Activated CD4-positive, alpha-beta T cell treated with anti-CD3 and anti-CD28 coated beads for 48 hours (primary cell): ENCODE measurements at regions not wholly inside any gene's neighbourhood (a gene's known extent, or its start where the extent isn't known, plus 50 kb on each side); places are given as distances from the start of the nearest gene placed in this dataset.

Experiments
- DNase-seq: peaks from one replicate; pipeline ENCODE4 v3.0.0-alpha.2; 2020

DNA sequence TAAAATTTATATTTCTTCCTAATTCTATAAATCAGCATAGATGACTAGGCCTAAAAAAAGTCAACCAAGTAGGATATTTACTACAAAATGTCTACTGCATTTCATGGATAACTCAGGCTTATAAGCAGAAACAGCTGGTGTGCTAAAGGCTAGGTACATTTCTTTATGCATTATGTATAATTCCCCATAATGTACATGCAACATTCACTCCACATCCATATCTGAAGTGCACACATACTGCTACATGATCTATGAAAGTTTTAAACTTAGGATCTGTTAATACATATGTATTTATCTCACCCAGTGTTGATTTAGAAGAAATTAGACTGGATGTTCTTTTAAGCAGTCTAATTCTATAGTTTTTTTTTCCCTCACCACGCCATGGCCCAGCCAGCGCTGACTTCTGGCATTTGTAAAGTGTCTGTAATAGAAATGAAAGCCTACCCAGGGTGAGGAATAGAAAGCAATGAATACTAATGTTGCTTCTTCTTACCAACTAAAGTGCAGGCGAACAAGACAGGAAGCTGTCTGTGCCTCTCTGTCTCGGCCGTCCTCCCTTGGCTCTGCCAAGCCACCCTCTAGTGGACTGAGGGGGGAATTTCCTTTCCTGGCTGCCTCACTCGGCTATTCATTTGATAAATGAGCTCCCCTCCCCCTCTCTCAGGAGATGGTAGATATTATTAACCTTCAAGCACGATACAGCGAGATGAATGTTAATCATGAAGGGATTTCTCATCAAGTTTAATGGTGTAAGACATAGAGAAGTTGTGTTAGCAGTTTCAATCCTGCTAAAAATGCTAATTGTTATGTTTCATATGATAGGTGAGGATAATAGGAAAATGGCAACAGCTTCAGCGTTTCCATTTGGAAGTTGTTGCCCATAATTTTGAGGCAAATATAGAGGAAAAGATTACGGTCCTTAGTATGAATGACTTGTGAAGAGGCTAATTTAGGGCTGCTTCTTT lies 384.5 kb downstream of the MTX2 start:
- DNase-seq = peak; percentile 50

DNA sequence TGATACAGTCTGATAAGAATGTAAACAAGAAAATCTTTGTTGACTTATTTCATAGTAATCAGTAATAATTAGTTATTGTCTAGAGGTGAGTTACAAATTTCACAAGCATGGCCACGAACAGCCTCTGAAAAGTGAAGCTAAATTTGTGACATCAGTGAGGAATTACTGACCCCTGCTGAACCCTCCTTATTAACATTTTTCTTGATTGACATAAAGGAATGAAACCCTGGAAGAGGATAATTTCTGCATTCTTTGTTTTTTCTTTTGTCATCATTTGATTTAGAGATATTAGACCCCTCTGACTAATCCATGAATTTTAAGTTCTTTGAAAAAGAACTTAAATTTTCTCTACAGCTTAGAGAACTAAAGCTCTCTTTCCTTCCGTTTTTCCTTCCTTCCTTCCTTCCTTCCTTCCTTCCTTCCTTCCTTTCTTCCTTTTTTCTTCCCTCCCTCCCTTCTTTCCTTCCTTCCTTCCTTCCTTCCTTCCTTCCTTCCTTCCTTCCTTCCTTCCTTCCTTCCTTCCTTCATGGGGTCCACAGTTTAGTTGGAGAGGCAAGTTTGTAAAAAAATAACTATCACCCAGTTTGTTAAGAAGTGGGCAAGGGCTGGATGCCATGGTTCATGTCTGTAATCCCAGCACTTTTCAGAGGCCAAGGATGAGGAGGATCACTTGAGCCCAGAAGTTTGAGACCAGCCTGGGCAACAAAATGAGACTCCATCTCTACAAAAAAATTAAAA lies 387.0 kb downstream of the MTX2 start:
- no peak for DNase-seq

DNA sequence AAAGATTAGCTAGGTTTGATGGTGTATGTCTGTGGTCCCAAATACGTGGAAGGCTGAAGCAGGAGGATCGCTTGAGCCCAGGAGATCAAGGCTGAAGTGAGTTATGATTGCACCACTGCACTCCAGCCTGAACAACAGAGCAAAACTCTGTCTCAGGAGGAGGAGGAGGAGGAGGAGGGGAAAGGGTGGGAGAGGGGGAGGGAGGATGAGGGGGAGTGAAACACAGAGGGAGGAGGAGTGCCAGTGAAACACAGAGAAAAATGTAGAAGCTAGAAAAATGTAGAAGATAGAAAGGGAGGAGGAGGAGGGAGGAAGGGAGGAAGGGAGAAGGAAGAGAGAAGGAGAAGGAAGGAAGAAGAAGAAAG lies 387.5 kb downstream of the MTX2 start:
- DNase-seq = no peak

DNA sequence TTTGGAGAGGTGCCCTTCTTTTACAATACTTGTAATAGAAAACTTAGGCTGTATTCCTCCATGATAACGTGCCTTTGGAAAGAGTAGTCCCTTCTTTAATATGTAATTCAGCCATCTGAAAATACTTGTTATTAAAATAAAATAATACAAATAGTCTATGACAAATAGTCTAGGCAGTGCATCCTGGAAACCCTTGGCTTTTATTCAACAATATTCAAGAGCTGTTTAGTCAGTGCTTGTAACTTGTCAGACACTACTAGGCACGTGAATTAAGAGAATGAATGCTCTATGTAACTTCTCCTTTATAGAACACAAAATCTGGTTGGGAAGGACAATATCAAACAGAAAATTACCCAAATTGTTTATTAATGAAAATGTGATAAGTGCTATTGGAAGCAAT lies 388.2 kb downstream of the MTX2 start:
- no peak for DNase-seq

DNA sequence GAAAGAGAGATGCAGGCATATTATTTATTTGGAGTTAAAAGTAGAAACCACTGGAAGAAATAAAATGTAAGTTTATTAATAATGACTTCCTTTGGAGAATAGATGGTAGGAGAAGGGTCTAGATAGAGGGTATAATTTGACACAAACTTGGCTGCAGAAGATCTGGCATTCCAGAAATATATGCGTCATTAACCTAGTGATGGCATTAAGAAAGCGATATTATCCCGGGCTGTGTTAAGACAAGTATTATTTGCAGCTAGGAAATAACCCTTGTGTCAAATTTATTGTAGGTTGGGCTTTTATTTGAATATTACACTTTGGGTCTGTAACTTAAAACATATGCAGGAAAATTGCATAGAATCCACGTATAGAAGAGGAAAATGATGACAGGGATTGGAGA lies 389.5 kb downstream of the MTX2 start:
- no peak for DNase-seq

DNA sequence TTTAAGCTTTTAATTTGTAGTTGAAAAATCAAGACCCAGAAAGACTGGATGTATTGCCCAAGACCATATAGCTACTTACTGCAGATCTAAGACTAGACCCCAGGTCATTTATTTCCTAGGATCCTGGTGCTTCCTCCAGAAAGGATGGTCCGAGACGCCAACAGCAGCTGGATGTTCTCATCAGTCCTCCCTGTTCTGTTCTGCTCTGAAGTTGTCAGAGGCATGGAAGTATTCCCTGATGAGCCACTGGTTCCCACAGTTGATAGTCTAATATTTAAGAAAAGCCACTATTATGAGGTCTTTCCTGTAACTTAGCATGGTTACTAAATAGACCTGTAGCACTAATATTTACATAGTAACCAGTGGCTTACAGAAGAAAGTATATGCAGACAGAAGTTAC lies 393.5 kb downstream of the MTX2 start:
- no peak for DNase-seq

DNA sequence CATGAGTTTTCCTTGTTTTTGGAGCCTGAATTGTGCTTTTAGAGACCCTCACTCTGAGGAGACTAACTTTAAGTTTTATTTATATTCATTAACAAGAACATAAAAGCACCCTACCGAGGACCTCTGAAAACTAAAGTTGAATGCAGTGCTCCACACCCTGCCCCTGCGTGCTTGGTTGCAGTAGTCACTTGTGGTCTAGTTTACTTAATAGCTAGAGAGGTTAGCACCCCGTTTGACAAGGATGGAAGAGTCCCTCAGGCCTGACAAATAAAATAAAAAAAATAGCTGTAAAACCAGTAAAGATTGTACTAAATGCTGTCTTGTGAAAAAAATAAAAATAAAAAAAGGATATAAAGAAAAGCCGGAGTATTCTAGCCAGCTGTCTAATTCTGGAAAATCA lies 395.2 kb downstream of the MTX2 start:
- no peak for DNase-seq

DNA sequence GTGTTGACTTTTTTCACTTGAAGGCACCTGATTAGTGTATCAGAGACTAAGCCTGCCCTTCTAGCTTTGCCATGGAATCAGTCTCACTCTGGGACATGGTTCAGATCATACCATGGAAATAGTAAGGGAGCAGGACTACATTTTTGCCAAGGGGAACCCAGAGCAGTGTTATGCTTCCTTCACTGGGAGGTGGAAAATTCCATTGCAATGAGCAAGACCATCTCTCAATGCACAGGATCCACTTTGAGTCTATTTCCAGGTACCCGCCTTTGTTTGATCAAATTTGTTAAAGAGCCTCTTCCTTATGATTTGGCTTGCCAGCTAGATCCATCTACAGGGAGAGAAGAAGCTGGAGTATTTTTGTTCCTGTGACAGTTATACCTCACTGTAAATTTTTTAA lies 395.8 kb downstream of the MTX2 start:
- DNase-seq = no peak

DNA sequence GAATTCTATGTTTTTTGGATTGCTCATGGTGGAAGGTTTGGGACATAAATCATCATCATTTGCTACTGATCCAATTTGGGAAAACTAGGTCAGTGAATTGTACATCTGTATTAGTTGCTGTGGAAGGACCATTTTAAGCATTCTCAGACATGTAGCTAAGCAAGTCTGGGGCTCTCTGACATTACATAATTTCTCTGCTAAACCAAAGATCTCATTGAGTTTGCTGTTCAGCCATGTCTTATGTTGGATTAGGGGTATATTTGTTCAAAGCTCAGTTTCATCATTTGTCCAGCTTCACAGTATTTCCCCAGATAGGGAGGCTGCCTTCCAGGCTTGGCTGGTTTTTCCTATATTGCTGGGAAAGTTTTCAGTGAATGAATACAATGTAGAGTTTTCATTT lies 399.7 kb downstream of the MTX2 start:
- DNase-seq = no peak

DNA sequence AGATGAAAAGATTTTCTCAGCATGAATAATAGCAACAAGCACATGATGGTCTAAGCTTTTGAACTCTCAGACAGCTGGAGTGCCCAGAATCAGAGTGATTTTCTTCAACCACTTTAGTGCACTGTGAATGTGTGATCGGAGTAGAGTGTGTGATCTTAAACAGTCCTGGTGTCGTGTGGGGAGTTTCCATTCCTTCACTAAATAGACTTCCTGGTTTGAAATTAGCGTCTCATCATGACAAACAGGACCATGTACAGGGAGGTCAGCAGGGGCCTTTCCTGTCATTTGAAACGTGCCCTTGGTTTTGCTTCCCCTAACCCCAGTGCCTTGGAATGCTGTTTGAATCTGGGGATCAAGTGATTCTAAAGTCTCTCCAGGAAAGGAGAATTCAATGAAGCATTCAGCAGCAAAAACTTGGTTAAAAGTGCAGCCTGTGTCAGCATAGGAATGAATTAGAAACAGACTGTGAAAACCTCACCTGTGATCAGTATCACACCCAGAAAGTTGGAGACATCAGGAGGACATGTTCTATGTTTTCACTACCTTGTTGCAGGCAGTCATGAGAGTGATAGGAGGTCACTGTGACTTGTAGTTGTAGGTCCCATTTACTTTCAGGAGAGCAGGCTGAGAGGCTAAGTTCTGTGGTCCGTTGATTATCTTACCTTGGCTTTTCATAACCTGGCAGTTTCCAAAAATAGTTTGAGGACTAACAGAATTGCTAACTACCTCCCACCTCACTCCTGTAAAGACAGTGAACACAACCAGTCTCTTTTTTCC lies 400.3 kb downstream of the MTX2 start:
- DNase-seq = no peak

DNA sequence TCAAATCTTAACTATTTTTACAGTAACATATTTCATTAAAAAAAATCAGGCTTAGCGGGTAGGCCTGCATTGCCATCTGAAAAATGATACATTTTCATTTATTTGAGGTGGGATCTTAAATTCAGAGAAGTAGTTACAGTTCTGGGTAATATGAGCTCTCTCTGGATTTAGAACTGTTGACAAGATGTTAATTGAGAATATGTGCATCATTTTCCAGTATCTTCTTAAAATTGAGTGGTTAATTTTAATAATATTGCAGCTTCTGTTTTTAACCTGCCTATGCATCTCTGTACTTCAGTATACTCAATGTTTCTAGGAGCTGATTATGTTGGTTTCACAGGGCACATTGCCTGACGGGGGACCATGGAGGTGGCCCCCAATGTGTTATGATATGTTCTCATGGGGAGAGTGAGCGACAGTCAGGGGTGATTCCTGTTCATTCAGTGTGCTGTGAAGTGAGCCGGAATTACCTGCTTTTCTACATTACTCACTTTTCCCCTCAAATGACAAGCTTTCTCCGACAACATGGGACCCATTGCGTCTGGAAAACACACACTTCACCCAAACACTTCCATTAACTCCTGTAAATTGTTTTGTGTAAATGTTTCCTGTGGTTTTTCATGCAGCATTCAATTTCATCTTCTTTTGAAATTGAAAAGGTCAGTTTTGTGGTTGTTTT lies 406.2 kb downstream of the MTX2 start:
- no peak for DNase-seq

DNA sequence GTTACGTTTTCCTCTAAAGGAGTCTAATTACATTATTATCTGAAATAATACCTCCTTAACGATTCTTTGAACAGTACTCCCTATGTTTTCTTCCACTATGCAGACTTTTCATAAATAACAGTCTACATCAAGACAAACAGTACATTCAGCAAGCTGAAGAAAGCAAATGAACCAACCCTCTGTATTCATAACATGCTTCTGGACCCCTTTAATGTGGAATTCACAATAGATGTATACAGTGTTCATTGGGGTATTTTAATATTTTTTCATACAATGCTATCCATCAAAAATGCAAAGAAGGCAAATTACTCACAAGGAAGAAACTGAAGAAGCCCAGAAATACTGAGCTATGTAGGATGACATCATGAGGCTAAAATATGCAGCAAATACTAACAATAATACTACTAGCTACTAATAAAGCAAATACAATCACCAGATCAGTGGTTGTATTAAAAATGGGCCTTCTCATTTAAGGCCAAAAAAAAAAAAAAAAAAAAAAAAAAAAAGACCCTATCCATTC lies 408.6 kb downstream of the MTX2 start:
- DNase-seq = no peak

DNA sequence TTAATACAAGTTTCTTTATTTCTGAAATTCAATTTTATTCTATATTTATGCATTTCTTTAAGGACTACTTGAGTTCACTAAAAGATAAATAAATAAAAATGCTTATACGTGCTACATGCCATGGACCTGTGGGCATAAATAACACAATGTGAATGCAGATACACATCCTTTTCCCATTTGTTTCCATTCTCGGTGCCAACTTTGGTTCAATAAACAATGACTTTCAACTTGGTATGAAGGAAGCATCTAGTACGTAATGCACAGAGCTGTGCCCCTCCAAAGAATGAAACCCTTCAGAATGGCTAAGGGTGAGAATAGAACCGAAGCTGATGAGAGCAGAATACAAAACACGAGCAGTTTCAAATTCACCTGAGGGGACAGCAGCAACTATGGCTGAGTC lies 409.3 kb downstream of the MTX2 start:
- DNase-seq = no peak

DNA sequence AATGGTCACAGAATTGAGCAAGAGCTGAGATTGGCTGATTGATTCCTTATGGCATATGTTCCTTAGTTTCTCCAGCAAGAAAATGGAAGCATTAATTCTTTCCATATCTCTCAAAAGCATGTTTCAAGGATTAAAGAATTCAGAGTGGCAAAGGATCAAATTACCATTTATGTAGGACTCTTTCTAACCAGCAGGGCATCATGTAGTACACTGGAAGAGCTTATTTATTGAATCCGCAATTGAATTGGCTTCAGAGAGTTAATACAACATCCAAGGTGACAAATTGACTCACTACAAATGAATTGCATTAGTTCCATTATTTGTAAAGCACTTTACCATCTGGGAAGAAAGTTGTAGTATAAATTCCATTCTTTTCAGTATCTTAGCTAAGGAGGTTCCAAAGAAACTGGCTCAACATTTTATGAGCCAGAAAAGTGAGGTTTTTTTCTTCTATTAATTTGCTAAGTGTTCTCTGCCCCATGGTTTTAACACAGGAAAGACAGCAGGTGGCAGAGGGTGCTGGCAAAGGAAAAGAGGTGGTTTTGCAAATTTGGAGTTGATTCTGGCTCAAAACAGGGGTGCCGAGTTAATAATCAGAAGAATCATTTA lies 409.9 kb downstream of the MTX2 start:
- no peak for DNase-seq

DNA sequence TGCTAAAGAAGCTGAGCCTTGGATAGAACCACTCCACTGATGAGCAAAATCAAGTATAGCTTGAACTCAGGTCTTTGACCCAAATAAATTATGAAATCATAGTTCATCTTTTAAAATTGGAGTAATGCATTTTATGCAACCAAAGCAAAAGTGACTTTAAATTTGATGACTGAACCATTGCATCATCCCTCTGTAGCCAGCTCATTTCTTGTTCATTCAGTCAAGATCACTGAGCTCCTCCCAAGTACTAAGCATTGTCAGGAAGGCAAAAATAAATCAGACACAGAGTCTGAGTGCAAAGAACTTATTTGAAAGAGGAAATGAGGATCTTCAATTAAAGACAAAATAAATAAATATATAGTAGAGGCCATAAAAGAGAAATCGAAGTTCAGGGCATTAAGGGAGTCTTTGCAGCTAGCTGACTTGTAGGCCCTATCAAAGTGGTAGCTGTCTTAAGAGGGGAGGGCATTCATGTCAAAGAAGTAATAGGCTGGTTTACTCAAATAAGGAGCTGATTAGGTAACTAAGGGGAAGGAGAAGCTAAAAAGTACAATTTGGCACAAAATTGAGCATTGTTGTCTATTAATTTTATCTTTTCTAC lies 411.8 kb downstream of the MTX2 start:
- DNase-seq = no peak

DNA sequence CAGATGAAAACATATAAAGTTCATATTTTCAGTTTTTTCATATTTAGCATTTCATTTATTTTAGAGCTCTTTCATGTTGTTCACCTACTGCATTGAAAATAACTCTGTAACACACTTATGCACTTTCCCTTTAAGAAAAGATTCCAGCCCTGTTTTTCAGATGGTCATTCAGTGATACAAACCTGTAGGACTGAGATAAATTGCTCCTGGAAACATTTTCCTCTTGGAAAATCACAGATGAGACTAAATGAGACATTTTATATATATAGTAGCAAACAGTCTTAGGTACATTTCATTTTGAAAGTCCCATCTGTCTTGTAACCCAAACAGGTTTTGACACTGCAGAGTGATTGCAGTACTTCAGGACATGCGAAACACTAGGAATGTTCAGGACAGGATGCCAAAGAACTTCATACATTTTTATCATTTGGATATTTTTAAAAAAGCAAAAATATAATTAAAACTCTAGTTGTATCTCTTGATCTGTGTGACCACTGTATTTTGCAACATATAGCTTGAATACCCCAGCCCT lies 412.4 kb downstream of the MTX2 start:
- no peak for DNase-seq

DNA sequence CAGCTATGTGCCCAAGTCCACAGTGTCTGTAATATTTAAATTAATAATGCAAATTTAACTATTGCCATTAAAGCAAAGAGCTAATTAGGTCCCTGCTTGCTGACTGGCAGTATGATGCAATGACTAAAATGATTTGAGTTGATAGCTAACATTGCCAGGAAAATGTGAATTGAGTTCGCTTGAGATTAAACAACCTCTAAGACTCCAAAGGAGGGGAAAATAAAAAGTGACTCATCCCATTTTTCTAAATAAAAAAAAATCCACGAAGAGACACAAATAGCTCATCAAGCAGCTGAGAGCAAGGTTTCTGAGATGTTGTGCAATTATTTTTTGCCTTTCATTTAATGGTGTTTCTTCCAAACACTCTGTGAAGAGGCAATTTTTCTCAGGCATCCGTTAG lies 413.0 kb downstream of the MTX2 start:
- no peak for DNase-seq

DNA sequence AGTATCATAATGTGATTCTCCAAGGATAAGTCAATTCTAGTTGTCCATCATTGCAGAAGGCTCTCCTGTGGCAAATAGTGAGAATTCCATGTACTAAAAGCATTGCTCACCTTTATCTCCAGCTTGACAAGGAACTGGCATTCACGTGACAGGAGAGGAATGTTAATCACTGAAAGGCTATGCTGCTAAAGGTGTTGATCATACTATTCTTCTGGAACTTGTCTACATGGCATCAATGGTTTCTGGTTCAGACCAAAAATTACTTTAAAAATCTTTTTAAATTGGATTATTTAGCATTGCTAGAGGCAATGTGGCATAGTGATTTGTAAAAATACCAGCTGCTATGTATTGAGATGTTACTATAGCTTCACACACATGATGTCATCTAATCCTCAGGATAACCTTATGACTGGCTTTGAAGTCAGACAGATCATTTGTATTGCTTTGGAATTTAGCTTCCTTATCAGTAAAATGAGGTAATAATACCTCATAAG lies 414.4 kb downstream of the MTX2 start:
- no peak for DNase-seq

DNA sequence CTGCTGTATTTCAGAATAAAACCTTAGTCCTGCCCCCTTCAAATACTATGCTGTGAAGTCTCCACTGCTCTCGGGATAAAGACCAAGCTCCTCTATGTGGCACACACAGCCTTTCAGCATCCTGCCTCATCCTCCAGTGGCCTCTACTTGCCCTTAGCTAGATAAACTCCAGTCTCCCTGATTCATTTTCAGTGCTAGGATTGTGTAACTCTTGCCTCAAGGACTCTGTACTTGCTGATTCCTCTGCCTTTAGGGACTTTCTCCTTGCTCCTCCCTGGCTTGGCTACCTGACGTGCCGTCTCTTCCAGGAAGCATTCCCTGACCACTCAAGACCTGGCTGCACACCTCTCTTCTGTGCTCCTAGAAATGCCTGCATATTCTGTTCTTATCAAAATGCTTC lies 416.7 kb downstream of the MTX2 start:
- no peak for DNase-seq

DNA sequence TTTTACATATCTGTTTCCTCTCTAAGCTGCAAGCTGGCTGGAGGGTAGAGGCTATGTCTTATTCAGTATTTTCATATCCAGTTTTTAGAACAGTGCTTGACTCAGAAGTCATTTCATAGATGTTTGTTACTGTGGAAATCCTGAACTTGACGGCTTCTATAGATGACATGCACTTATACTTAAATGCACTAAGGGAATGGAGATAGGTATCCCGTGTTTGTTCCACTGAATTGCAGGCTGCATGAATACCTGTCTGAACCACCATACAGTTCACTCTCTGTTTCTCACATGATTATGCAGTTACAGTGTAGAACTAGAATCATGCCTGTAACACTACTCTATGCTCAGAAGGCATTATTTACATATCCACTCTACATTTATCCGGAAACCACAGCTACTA lies 417.1 kb downstream of the MTX2 start:
- DNase-seq = no peak

DNA sequence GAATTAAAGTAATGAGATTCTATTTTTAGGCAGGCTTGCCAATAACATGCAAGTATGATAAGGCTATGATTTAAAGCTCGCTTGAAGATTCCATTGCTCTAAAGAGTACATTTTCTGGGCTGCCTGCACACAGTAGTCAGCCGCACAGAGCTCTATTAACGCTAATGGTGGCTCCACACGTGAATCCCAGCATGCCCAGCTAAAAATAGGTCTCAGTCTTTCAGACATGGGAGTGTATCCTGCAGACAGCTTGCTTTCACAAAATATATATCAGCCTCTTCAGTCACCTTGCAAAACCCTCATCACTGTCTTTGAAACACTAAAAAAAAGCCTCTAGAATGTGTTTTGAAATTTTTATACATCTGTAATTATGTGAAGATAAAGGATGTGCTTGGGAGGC lies 418.1 kb downstream of the MTX2 start:
- DNase-seq = no peak
